ENCODE measurements at regions not wholly inside any gene's neighbourhood (a gene's known extent, or its start where the extent isn't known, plus 50 kb on each side); places are given as distances from the start of the nearest gene placed in this dataset.

DNA sequence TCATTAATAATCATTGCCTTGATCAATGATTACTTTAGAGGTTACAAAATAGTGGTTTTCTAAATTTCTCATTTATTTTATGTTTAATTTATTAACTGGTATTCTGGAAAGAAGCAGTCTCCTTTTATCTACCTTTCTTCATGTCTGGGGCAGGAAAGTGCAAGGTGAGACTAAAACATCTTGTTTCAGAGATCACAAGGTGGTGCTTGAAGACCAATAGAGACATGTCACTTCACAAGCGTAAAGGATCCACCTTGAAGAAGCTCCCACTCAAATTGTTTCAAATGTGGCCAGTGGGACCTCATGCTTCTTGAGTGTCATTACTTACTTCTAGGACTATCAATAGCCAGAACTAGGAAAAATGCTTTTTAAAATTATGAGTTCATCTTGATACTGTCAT is 1568.7 kb downstream of the RPA4 start (continued):
- TF ChIP-seq KLF1 (tag; IDR thresholded peaks at IDR 0.05): no peak

DNA sequence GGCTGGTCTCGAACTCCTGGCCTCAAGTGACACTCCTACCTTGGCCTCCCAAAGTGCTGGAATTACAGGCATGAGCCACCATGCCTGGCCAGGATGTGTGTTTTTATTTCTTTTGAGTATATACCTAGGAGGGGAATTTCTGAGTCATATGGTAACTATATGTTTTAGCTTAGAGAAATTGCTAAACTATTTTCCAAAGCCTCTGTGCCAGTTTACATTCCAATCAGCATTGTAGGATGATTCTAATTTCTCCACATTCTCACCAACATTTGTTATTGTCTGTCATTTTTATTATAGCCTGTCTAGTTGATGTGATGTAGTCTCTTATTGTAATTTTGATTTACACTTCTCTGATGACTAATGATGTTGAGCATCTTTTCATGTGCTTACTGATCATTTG is 1576.0 kb downstream of the RPA4 start:
- ATAC-seq (no peak), DNase-seq (ENCODE audit: extremely low read depth in 1 of 4, low spot score in 3 of 4) (no peak), FAIRE-seq (no peak)
- ChIA-PET POLR2A (no interaction called here), CTCF (ENCODE audit: low intra/inter-chr PET ratio) (no interaction called here)
- Histone ChIP-seq H3K27me3 (ENCODE audit: control insufficient read depth in 2 of 2, insufficient read depth in 2 of 2, low read length in 2 of 2) (no peaks in the 10 kb centered on the region), H4K20me1 (replicated peaks; ENCODE audit: control insufficient read depth, insufficient read depth, low read length) (no peaks in the 10 kb centered on the region), H3K27ac (ENCODE audit: extremely low read depth, low read depth, low read length) (no peak overlapping the region), H3K9me1 (ENCODE audit: control insufficient read depth, insufficient read depth, low read length) (no peaks in the 10 kb centered on the region), H3K4me3 (no peak overlapping the region), H3K4me2 (ENCODE audit: insufficient read depth, low read length) (no peak overlapping the region), H2AFZ (ENCODE audit: low read depth, low read length) (no peak overlapping the region), H3K4me1 (replicated peaks in 1 of 2; ENCODE audit: control insufficient read depth in 2 of 2, insufficient read depth in 2 of 2, low read length in 2 of 2) (no peaks in the 10 kb centered on the region), H3K9me3 (replicated peaks; ENCODE audit: control insufficient read depth, insufficient read depth, low read depth, low read length) (no peaks in the 10 kb centered on the region), H3K36me3 (ENCODE audit: control insufficient read depth, insufficient read depth, low read length) (no peaks in the 10 kb centered on the region), H3K9ac (ENCODE audit: insufficient read depth in 1 of 2, low read depth in 2 of 2, low read length in 2 of 2) (no peak overlapping the region), H3K79me2 (ENCODE audit: control insufficient read depth, insufficient read depth, low read length) (no peaks in the 10 kb centered on the region)
- TF ChIP-seq BRD9 (IDR thresholded peaks at IDR 0.05; ENCODE audit: low read depth, partially characterized antibody): no peak
- no peak for TF ChIP-seq GATA2 (CRISPR knock-in tag; IDR thresholded peaks at IDR 0.05)
- no peak for TF ChIP-seq CHD2 (IDR thresholded peaks at IDR 0.05; ENCODE audit: low read depth, low read length)
- no peak for TF ChIP-seq ZNF444 (CRISPR knock-in tag; IDR thresholded peaks at IDR 0.05)
- no peak for TF ChIP-seq BCL6 (CRISPR knock-in tag; IDR thresholded peaks at IDR 0.05)
- TF ChIP-seq, protein P1, sequence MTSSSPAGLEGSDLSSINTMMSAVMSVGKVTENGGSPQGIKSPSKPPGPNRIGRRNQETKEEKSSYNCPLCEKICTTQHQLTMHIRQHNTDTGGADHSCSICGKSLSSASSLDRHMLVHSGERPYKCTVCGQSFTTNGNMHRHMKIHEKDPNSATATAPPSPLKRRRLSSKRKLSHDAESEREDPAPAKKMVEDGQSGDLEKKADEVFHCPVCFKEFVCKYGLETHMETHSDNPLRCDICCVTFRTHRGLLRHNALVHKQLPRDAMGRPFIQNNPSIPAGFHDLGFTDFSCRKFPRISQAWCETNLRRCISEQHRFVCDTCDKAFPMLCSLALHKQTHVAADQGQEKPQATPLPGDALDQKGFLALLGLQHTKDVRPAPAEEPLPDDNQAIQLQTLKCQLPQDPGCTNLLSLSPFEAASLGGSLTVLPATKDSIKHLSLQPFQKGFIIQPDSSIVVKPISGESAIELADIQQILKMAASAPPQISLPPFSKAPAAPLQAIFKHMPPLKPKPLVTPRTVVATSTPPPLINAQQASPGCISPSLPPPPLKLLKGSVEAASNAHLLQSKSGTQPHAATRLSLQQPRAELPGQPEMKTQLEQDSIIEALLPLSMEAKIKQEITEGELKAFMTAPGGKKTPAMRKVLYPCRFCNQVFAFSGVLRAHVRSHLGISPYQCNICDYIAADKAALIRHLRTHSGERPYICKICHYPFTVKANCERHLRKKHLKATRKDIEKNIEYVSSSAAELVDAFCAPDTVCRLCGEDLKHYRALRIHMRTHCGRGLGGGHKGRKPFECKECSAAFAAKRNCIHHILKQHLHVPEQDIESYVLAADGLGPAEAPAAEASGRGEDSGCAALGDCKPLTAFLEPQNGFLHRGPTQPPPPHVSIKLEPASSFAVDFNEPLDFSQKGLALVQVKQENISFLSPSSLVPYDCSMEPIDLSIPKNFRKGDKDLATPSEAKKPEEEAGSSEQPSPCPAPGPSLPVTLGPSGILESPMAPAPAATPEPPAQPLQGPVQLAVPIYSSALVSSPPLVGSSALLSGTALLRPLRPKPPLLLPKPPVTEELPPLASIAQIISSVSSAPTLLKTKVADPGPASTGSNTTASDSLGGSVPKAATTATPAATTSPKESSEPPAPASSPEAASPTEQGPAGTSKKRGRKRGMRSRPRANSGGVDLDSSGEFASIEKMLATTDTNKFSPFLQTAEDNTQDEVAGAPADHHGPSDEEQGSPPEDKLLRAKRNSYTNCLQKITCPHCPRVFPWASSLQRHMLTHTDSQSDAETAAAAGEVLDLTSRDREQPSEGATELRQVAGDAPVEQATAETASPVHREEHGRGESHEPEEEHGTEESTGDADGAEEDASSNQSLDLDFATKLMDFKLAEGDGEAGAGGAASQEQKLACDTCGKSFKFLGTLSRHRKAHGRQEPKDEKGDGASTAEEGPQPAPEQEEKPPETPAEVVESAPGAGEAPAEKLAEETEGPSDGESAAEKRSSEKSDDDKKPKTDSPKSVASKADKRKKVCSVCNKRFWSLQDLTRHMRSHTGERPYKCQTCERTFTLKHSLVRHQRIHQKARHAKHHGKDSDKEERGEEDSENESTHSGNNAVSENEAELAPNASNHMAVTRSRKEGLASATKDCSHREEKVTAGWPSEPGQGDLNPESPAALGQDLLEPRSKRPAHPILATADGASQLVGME (CRISPR knock-in tag; IDR thresholded peaks at IDR 0.05): no peak
- TF ChIP-seq, protein P2, sequence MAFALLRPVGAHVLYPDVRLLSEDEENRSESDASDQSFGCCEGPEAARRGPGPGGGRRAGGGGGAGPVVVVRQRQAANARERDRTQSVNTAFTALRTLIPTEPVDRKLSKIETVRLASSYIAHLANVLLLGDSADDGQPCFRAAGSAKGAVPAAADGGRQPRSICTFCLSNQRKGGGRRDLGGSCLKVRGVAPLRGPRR (CRISPR knock-in tag; IDR thresholded peaks at IDR 0.05): no peak
- no TSS peak for BruUV-seq (replicated peaks)
- WGBS (ENCODE audit: insufficient coverage, low coverage, missing lambda C conversion rate): 0% methylated on average over 1 of the region's 1 CpG
- intact Hi-C loops (cut with micrococcal nuclease): no loop called here
- in situ Hi-C loops (cut with MboI): no loop called here
